MM.1S (cell line): ENCODE measurements at regions not wholly inside any gene's neighbourhood (a gene's known extent, or its start where the extent isn't known, plus 50 kb on each side); places are given as distances from the start of the nearest gene placed in this dataset.

Experiments used
- DNase-seq: peaks from one replicate; pipeline ENCODE4 v3.0.0-alpha.2; 2015
- H2AFZ ChIP-seq: fragments of 300-600 bp; sonication (generic); 2 replicates; pipeline ENCODE4 v1.6.0; 2016; ENCODE audit warnings: antibody characterized with exemption, low read length
- H3F3A ChIP-seq: fragments of 300-600 bp; sonication (generic); 2 replicates; pipeline ENCODE4 v1.6.1; 2016; ENCODE audit warnings: mild to moderate bottlenecking, antibody characterized with exemption, low read length, moderate library complexity, mixed read lengths; ENCODE audit not compliant: insufficient read depth
- H3K27ac ChIP-seq: fragments of 300-600 bp; sonication (generic); 2 replicates; pipeline ENCODE4 v1.5.1; 2016; ENCODE audit warnings: mild to moderate bottlenecking, low read length
- H3K27me3 ChIP-seq: fragments of 300-600 bp; sonication (generic); replicated peaks from 2 replicates; pipeline ENCODE4 v1.6.0; 2016; ENCODE audit warnings: low read length; ENCODE audit not compliant: insufficient read depth
- H3K36me3 ChIP-seq: fragments of 300-600 bp; sonication (generic); replicated peaks from 2 replicates; pipeline ENCODE4 v1.6.1; 2016; ENCODE audit warnings: mild to moderate bottlenecking, low read length, mixed read lengths; ENCODE audit not compliant: insufficient read depth
- H3K4me1 ChIP-seq: fragments of 300-600 bp; sonication (generic); 2 replicates; pipeline ENCODE4 v1.6.1; 2016; ENCODE audit warnings: low read length, mixed read lengths
- H3K4me2 ChIP-seq: fragments of 300-600 bp; sonication (generic); 2 replicates; pipeline ENCODE4 v1.6.0; 2016; ENCODE audit warnings: low read depth, low read length
- H3K4me3 ChIP-seq: fragments of 300-600 bp; sonication (generic); 2 replicates; pipeline ENCODE4 v1.5.1; 2016; ENCODE audit warnings: low read length, mixed read lengths
- H3K79me2 ChIP-seq: fragments of 300-600 bp; sonication (generic); 2 replicates; pipeline ENCODE4 v1.6.1; 2016; ENCODE audit warnings: mixed run types, low read length, mixed read lengths
- H3K9ac ChIP-seq: fragments of 300-600 bp; sonication (generic); 2 replicates; pipeline ENCODE4 v1.6.1; 2016; ENCODE audit warnings: low read length, mixed read lengths
- H3K9me2 ChIP-seq: fragments of 300-600 bp; sonication (generic); replicated peaks from 2 replicates; pipeline ENCODE4 v1.6.1; 2016; ENCODE audit warnings: mild to moderate bottlenecking, low read length, mixed read lengths; ENCODE audit not compliant: insufficient read depth
- H3K9me3 ChIP-seq: fragments of 300-600 bp; sonication (generic); replicated peaks from 2 replicates; pipeline ENCODE4 v1.6.1; 2016; ENCODE audit warnings: mild to moderate bottlenecking, low read length, mixed read lengths; ENCODE audit not compliant: insufficient read depth
- H4K20me1 ChIP-seq: fragments of 300-600 bp; sonication (generic); 2 replicates; pipeline ENCODE4 v1.6.1; 2016; ENCODE audit warnings: mild to moderate bottlenecking, low read length, moderate library complexity, mixed read lengths; ENCODE audit not compliant: insufficient read depth
- CTCF ChIP-seq: fragments of 300-600 bp; sonication (generic); IDR thresholded peaks from 2 replicates; pipeline ENCODE4 v1.5.1; 2016; ENCODE audit warnings: antibody characterized with exemption, low read length, mixed read lengths
- EZH2 ChIP-seq: fragments of 300-600 bp; sonication (generic); optimal IDR thresholded peaks from 2 replicates; pipeline ENCODE3; 2017; ENCODE audit warnings: low read depth, mild to moderate bottlenecking, antibody characterized with exemption, low read length, mixed read lengths
- EZH2phosphoT487 ChIP-seq: fragments of 300-600 bp; sonication (generic); IDR thresholded peaks from 2 replicates; pipeline ENCODE4 v1.6.1; 2018; ENCODE audit warnings: antibody characterized with exemption, low read length

- H3K9me3 ChIP-seq, result no peaks in the 10 kb centered on the region
- no peak overlapping the region for H3K9ac ChIP-seq
- H3K27me3 ChIP-seq, result no peaks in the 10 kb centered on the region
- no peaks in the 10 kb centered on the region for H3K36me3 ChIP-seq
- H4K20me1 ChIP-seq, result no peaks in the 10 kb centered on the region
- DNase-seq, result no peak
- H3K4me1 ChIP-seq, result no peaks in the 10 kb centered on the region
- H3K79me2 ChIP-seq, result no peaks in the 10 kb centered on the region
- no peak for TF ChIP-seq EZH2phosphoT487
- TF ChIP-seq EZH2, result no peak
- TF ChIP-seq CTCF, result no peak
- no peaks in the 10 kb centered on the region for H3K9me2 ChIP-seq
- no peak overlapping the region for H3K4me2 ChIP-seq
- no peak overlapping the region for H3K27ac ChIP-seq
- H3F3A ChIP-seq, result no peaks in the 10 kb centered on the region
- no peak overlapping the region for H2AFZ ChIP-seq
- H3K4me3 ChIP-seq, result no peak overlapping the region
Measured at GRCh38 chr13:109881347-109881725, 95.0 kb upstream of the IRS2 start.

- H3K27me3 ChIP-seq, result no peaks in the 10 kb centered on the region
Measured at GRCh38 chr13:109880371-109881346, 94.3 kb upstream of the IRS2 start.

GRCh38 chr13:109879338-109879737 lies 93.0 kb upstream of the IRS2 start:
- TF ChIP-seq EZH2 (no peak), EZH2phosphoT487 (no peak), CTCF (no peak)
- Histone ChIP-seq H2AFZ (no peak overlapping the region), H3K4me2 (no peak overlapping the region), H3K27me3 (no peaks in the 10 kb centered on the region), H3K9me2 (no peaks in the 10 kb centered on the region), H3K36me3 (no peaks in the 10 kb centered on the region), H3K9ac (no peak overlapping the region), H3K9me3 (no peaks in the 10 kb centered on the region), H3K4me1 (no peaks in the 10 kb centered on the region), H3K79me2 (no peaks in the 10 kb centered on the region), H4K20me1 (no peaks in the 10 kb centered on the region), H3K27ac (no peak overlapping the region), H3F3A (no peaks in the 10 kb centered on the region), H3K4me3 (no peak overlapping the region)
- no peak for DNase-seq

More at GRCh38 chr13:109880371-109881346, 94.3 kb upstream of the IRS2 start:
- no peak for DNase-seq
- Histone ChIP-seq H3K4me2 (no peak overlapping the region), H3K9me2 (no peaks in the 10 kb centered on the region), H2AFZ (no peak overlapping the region), H3K79me2 (no peaks in the 10 kb centered on the region), H3K4me1 (no peaks in the 10 kb centered on the region), H3K9me3 (no peaks in the 10 kb centered on the region), H3K36me3 (no peaks in the 10 kb centered on the region), H4K20me1 (no peaks in the 10 kb centered on the region), H3K27ac (no peak overlapping the region), H3K4me3 (no peak overlapping the region), H3K9ac (no peak overlapping the region), H3F3A (no peaks in the 10 kb centered on the region)
- TF ChIP-seq EZH2, result no peak
- TF ChIP-seq CTCF, result no peak
- no peak for TF ChIP-seq EZH2phosphoT487
